ENCODE measurements at regions not wholly inside any gene's neighbourhood (a gene's known extent, or its start where the extent isn't known, plus 50 kb on each side); places are given as distances from the start of the nearest gene placed in this dataset.

DNA sequence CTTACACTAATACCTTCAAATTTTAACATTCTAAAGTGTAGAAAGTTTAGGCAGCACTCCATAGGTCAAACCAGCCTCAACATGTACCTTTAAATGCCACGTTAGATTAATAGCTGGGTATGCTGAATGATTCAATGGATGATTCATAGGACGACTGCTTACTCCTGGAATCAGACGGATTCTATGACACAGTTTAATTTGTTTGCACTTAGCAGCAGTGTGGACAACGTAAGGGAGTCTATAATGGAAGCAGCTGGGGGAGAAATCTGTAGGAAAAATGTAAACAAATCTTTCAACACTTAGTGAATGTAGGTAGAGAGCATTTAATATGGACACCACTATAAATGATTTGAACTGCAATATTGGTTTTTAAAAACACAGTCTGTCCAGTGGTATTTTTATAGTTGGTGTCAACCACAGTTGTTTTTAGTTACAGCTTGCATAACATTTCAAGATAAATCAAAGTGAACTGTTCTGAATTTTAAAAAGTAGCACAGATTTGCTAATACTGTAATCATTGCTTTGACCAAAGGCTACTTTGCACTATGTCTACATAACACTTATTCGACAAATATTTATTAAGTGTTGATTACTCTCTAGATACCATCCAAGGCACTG lies 701.5 kb upstream of the MEF2C start:
- no peak for TF ChIP-seq CTCF (conservative IDR thresholded peaks at IDR 0.05; ENCODE audit: low read depth, low read length)
- DNase-seq (ENCODE audit: low read depth) = peak; percentile 40

DNA sequence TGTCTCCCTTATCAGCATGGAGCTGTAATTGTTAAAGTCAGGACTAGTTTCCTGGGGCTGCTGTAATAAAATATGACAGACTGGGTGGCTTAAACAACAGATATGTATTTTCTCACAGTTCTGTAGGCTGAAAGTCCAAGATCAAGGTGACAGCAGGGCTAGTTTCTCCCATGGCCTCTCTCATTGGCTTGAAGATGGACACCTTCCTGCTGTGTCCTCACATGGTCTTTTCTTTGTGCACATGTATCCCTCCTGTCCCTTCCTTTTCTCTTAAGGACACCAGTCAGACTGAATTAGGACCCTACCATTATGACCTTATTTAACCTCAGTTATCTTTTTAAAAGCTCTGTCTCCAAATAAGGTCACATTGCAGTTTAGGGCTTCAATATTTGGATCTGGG lies 700.5 kb upstream of the MEF2C start:
- DNase-seq (ENCODE audit: low read depth) = no peak
- no peak overlapping the region for H3K4me3 ChIP-seq (ENCODE audit: low read length)
- TF ChIP-seq CTCF (conservative IDR thresholded peaks at IDR 0.05; ENCODE audit: low read depth, low read length) = no peak

More for the DNA sequence above, 701.5 kb upstream of the MEF2C start:
- no peak overlapping the region for H3K4me3 ChIP-seq (ENCODE audit: low read length)

GRCh38 chr5:89582768-89583339 lies 699.9 kb upstream of the MEF2C start:
- no peak overlapping the region for H3K4me3 ChIP-seq (ENCODE audit: low read length)
- no peak for TF ChIP-seq CTCF (conservative IDR thresholded peaks at IDR 0.05; ENCODE audit: low read depth, low read length)
- DNase-seq (ENCODE audit: low read depth) = peak; percentile 50

GRCh38 chr5:89580976-89581375 lies 698.0 kb upstream of the MEF2C start:
- no peak overlapping the region for H3K4me3 ChIP-seq (ENCODE audit: low read length)
- TF ChIP-seq CTCF (conservative IDR thresholded peaks at IDR 0.05; ENCODE audit: low read depth, low read length) = no peak
- no peak for DNase-seq (ENCODE audit: low read depth)

GRCh38 chr5:89575319-89575718 lies 692.3 kb upstream of the MEF2C start:
- TF ChIP-seq CTCF (conservative IDR thresholded peaks at IDR 0.05; ENCODE audit: low read depth, low read length) = no peak
- no peak overlapping the region for H3K4me3 ChIP-seq (ENCODE audit: low read length)
- no peak for DNase-seq (ENCODE audit: low read depth)

DNA sequence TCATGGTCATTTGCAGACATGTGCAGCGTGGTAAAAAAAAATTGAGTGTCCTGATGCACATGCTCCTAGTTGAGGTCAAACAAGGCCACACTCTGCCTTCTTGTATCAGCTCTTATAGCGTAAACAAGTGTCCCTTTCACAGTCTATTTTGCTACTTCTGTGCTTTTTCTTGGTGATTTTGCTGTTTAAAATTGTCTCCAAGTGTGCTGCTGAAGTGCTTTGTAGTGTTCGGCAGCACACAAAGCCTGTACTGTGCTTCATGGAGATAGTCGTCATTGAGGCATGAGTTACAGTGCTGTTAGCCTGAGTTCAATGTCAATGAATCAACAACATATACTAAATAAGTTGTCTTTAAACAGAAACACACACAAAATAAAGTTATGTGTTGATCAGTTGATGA lies 690.4 kb upstream of the MEF2C start:
- no peak for TF ChIP-seq CTCF (conservative IDR thresholded peaks at IDR 0.05; ENCODE audit: low read depth, low read length)
- H3K4me3 ChIP-seq (ENCODE audit: low read length) = no peak overlapping the region
- DNase-seq (ENCODE audit: low read depth) = no peak

DNA sequence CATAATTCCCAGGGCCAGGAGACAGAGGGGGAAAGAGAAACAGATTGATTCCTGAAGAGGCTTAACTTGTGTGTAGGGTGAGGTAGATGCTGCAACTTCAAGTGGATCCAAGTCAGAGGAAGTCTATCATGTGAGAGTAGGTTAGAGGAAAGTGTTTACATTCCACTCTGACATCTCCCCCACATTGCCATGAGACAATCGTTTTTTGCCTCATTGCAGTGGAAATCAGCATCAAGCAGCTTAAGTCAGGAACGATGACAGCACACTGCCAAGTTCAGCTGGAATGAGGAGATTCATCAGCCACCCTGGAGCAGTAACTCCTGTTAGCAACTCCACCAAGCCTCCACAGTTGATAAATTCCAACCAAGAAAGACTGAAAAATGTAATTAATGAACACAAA lies 689.7 kb upstream of the MEF2C start:
- no peak overlapping the region for H3K4me3 ChIP-seq (ENCODE audit: low read length)
- TF ChIP-seq CTCF (conservative IDR thresholded peaks at IDR 0.05; ENCODE audit: low read depth, low read length) = no peak
- peak; percentile 44 for DNase-seq (ENCODE audit: low read depth)

Data from retinal pigment epithelial cell (primary cell).